Effector memory CD8-positive, alpha-beta T cell (primary cell): ENCODE measurements at regions not wholly inside any gene's neighbourhood (a gene's known extent, or its start where the extent isn't known, plus 50 kb on each side); places are given as distances from the start of the nearest gene placed in this dataset.
"Not testable (repeated sequence)": the region's sequence is repeated elsewhere in the genome, so short reads cannot be mapped to it uniquely, and the experiment has no call there.

Source experiments
- ATAC-seq: fragments of 150-1000 bp; cut with Tn5 transposase; replicated peaks from 2 replicates; pipeline ENCODE4 v1.10.0; 2021; ENCODE audit warnings: mild to moderate bottlenecking, moderate library complexity
- DNase-seq, 3 experiments: peaks; one replicate each; pipeline ENCODE4 v3.0.0; 2021
- H3K27ac Mint-ChIP-seq, 2 donors: one replicate each; pipeline ENCODE4 v1.8.0; 2022; ENCODE audit warnings: mild to moderate bottlenecking in 2 of 2, mixed read lengths in 2 of 2, moderate library complexity in 2 of 2
- H3K27me3 Mint-ChIP-seq, 2 donors: one replicate each; pipeline ENCODE4 v1.8.0; 2022; ENCODE audit warnings: mixed read lengths in 2 of 2
- H3K36me3 Mint-ChIP-seq: one replicate; pipeline ENCODE4 v1.8.0; 2022; ENCODE audit warnings: mild to moderate bottlenecking, moderate library complexity, mixed read lengths; ENCODE audit not compliant: insufficient read depth
- H3K4me1 Mint-ChIP-seq, 2 donors: one replicate each; pipeline ENCODE4 v1.8.0; 2022; ENCODE audit warnings: low read depth in 2 of 2, mixed read lengths in 2 of 2
- H3K4me3 Mint-ChIP-seq, 2 donors: one replicate each; pipeline ENCODE4 v1.8.0; 2022; ENCODE audit warnings: mild to moderate bottlenecking in 2 of 2, mixed read lengths in 2 of 2, moderate library complexity in 2 of 2
- H3K9me3 Mint-ChIP-seq, 2 donors: one replicate each; pipeline ENCODE4 v1.8.0; 2022; ENCODE audit warnings: mixed read lengths in 2 of 2

- not testable (repeated sequence) for H3K4me3 Mint-ChIP-seq
Observed at GRCh38 chr14:105884192-105884807, 357.9 kb downstream of the TMEM121 start.

GRCh38 chr14:105884808-105885281 lies 358.5 kb downstream of the TMEM121 start:
- Mint-ChIP-seq H3K36me3 (no peaks in the 10 kb centered on the region), H3K27me3 (peaks cover 0 to 44% of the 10 kb centered on the region in 2 donors), H3K9me3 (no peaks in the 10 kb centered on the region), H3K27ac (no peak overlapping the region), H3K4me1 (peaks cover 0 to 6% of the 10 kb centered on the region in 2 donors), H3K4me3 (no peak overlapping the region)
- DNase-seq (no peak), ATAC-seq (no peak)

More at GRCh38 chr14:105884192-105884807, 357.9 kb downstream of the TMEM121 start:
- H3K4me1 Mint-ChIP-seq, ATAC-seq, DNase-seq, H3K36me3 Mint-ChIP-seq, H3K27ac Mint-ChIP-seq, H3K9me3 Mint-ChIP-seq: not testable (repeated sequence)
- peaks cover 5 to 44% of the 10 kb centered on the region in 2 donors for H3K27me3 Mint-ChIP-seq

GRCh38 chr14:105885561-105886320 lies 359.4 kb downstream of the TMEM121 start:
- peaks cover 0 to 7% of the 10 kb centered on the region in 2 donors for H3K4me1 Mint-ChIP-seq
- H3K27ac Mint-ChIP-seq: no peak overlapping the region
- no peaks in the 10 kb centered on the region for H3K36me3 Mint-ChIP-seq
- no peak overlapping the region for H3K4me3 Mint-ChIP-seq
- DNase-seq (no peak), ATAC-seq (no peak)
- no peaks in the 10 kb centered on the region for H3K9me3 Mint-ChIP-seq
- peaks cover 0 to 43% of the 10 kb centered on the region in 2 donors for H3K27me3 Mint-ChIP-seq

GRCh38 chr14:105886791-105887191 lies 360.4 kb downstream of the TMEM121 start:
- not testable (repeated sequence) for ATAC-seq, H3K4me1 Mint-ChIP-seq, H3K9me3 Mint-ChIP-seq, H3K4me3 Mint-ChIP-seq, H3K27ac Mint-ChIP-seq, H3K36me3 Mint-ChIP-seq, DNase-seq
- H3K27me3 Mint-ChIP-seq: peaks cover 0 to 43% of the 10 kb centered on the region in 2 donors

GRCh38 chr14:105887692-105888091 lies 361.3 kb downstream of the TMEM121 start:
- Mint-ChIP-seq H3K4me3 (no peak overlapping the region), H3K4me1 (peaks cover 0 to 7% of the 10 kb centered on the region in 2 donors), H3K27ac (no peak overlapping the region), H3K27me3 (peaks cover 0 to 38% of the 10 kb centered on the region in 2 donors), H3K36me3 (no peaks in the 10 kb centered on the region), H3K9me3 (no peaks in the 10 kb centered on the region)
- DNase-seq (no peak), ATAC-seq (no peak)

GRCh38 chr14:105888151-105888550 lies 361.8 kb downstream of the TMEM121 start:
- peaks cover 0 to 7% of the 10 kb centered on the region in 2 donors for H3K4me1 Mint-ChIP-seq
- no peaks in the 10 kb centered on the region for H3K9me3 Mint-ChIP-seq
- ATAC-seq (no peak), DNase-seq (no peak)
- H3K4me3 Mint-ChIP-seq: no peak overlapping the region
- no peaks in the 10 kb centered on the region for H3K36me3 Mint-ChIP-seq
- H3K27ac Mint-ChIP-seq: no peak overlapping the region
- H3K27me3 Mint-ChIP-seq: peaks cover 0 to 33% of the 10 kb centered on the region in 2 donors

- no peak for DNase-seq
- peak overlapping the region in 1 of 2 donors; percentile 83 for H3K27ac Mint-ChIP-seq
- peaks cover 0 to 32% of the 10 kb centered on the region in 2 donors for H3K27me3 Mint-ChIP-seq
- no peak overlapping the region for H3K4me3 Mint-ChIP-seq
- peaks cover 0 to 7% of the 10 kb centered on the region in 2 donors for H3K4me1 Mint-ChIP-seq
- no peak for ATAC-seq
- no peaks in the 10 kb centered on the region for H3K36me3 Mint-ChIP-seq
- no peaks in the 10 kb centered on the region for H3K9me3 Mint-ChIP-seq
Observed at GRCh38 chr14:105888784-105889665, 362.6 kb downstream of the TMEM121 start.

GRCh38 chr14:105889666-105890473 lies 363.5 kb downstream of the TMEM121 start:
- Mint-ChIP-seq H3K27me3 (peaks cover 0 to 35% of the 10 kb centered on the region in 2 donors), H3K36me3 (no peaks in the 10 kb centered on the region), H3K9me3 (no peaks in the 10 kb centered on the region), H3K27ac (peak overlapping the region in 1 of 2 donors; percentile 83), H3K4me3 (no peak overlapping the region), H3K4me1 (peaks cover 0 to 7% of the 10 kb centered on the region in 2 donors)
- ATAC-seq (no peak), DNase-seq (no peak)

GRCh38 chr14:105890474-105891220 lies 364.3 kb downstream of the TMEM121 start:
- DNase-seq: no peak
- H3K9me3 Mint-ChIP-seq: no peaks in the 10 kb centered on the region
- peaks cover 0 to 7% of the 10 kb centered on the region in 2 donors for H3K4me1 Mint-ChIP-seq
- H3K4me3 Mint-ChIP-seq: no peak overlapping the region
- H3K36me3 Mint-ChIP-seq: no peaks in the 10 kb centered on the region
- no peak overlapping the region for H3K27ac Mint-ChIP-seq
- no peak for ATAC-seq
- H3K27me3 Mint-ChIP-seq: peaks cover 0 to 31% of the 10 kb centered on the region in 2 donors

GRCh38 chr14:105891221-105891602 lies 364.8 kb downstream of the TMEM121 start:
- no peak overlapping the region for H3K27ac Mint-ChIP-seq
- H3K9me3 Mint-ChIP-seq: no peaks in the 10 kb centered on the region
- peaks cover 0 to 7% of the 10 kb centered on the region in 2 donors for H3K4me1 Mint-ChIP-seq
- no peak overlapping the region for H3K4me3 Mint-ChIP-seq
- DNase-seq (no peak), ATAC-seq (no peak)
- no peaks in the 10 kb centered on the region for H3K36me3 Mint-ChIP-seq
- H3K27me3 Mint-ChIP-seq: peaks cover 0 to 31% of the 10 kb centered on the region in 2 donors

- H3K9me3 Mint-ChIP-seq: no peaks in the 10 kb centered on the region
- no peak for DNase-seq
- H3K27me3 Mint-ChIP-seq: peaks cover 0 to 31% of the 10 kb centered on the region in 2 donors
- H3K36me3 Mint-ChIP-seq: no peaks in the 10 kb centered on the region
- H3K27ac Mint-ChIP-seq: no peak overlapping the region
- H3K4me1 Mint-ChIP-seq: peaks cover 0 to 7% of the 10 kb centered on the region in 2 donors
- no peak for ATAC-seq
- no peak overlapping the region for H3K4me3 Mint-ChIP-seq
Observed at GRCh38 chr14:105891631-105892452, 365.5 kb downstream of the TMEM121 start.
